HL-60/S4 treated with phorbol 12-myristate 13-acetate at 8.2 ng/mL for 4 days and 3 days (cell line): ENCODE measurements at regions not wholly inside any gene's neighbourhood (a gene's known extent, or its start where the extent isn't known, plus 50 kb on each side); places are given as distances from the start of the nearest gene placed in this dataset.
"Not testable (repeated sequence)": the region's sequence is repeated elsewhere in the genome, so short reads cannot be mapped to it uniquely, and the experiment has no call there.

ENCODE experiments used
- in situ Hi-C: fragments of 300-500 bp; cut with MboI; formaldehyde crosslinking; loops from 2 replicates; pipeline ENCODE4 v1.15.0; 2022; ENCODE audit warnings: low sequenced_read_pairs

DNA sequence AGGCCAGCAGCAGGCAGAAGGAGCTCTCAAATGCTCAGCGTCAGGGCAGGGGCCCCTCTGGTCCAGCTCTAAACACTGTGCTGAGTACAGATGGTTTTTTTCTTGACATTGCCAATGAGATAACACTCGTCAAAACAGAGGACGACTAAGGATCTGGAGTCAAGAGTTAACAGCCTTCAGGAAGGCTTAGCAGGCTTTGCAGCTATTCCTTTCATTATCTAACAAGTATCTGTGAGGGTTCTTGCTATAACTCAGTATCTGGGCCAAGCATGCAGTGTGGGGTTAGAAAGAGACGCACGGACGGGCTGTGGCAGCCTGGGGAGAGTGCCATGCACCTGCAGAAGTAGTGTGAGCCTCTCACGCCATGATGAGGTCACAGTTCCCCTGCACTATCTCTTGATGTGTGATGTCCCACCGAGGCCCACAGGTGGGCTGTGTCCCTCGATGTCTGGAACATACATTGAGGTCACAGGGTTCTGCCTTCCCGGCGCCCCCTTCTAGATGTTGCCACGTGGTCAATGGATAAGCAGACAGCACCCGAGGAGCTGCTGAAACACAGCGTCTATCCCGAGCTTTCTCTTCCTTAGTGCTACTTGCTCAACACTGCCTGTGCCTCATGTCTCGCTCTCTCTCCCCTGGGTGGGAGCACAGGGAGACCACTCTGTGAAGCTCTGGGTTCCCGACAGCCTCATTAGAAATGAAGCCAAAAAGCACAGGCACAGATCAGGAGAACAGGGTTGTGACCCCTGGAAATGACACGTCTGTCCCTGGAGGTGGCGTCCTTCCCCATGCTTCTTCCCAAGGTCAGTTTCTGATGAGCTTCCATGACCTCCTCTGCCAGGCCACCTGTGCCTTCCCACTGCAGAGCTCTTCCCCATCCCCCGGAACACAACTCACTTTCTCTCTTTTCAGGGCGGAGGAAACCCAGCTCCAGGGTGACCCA is 85.5 kb upstream of the RPS6KA2 start:
- in situ Hi-C loops = no loop called here

DNA sequence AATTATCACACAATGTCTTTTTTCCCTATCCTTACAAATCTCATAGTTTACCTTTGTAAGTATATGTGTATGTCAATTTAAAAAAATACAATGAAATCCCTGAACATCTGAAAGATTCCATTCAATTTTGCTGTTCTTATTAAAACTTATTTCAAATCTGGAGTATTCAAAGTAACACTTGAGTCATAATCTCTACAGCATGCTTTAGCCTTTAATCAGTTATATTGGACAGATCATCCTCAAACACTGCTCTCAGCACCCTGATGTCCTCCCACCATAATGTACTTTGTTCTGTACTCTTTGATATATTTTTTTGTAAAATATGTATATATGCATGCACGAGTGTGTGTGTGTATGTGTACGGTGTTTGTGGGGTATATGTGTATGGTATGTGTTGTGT is 83.0 kb upstream of the RPS6KA2 start:
- in situ Hi-C loops = no loop called here

DNA sequence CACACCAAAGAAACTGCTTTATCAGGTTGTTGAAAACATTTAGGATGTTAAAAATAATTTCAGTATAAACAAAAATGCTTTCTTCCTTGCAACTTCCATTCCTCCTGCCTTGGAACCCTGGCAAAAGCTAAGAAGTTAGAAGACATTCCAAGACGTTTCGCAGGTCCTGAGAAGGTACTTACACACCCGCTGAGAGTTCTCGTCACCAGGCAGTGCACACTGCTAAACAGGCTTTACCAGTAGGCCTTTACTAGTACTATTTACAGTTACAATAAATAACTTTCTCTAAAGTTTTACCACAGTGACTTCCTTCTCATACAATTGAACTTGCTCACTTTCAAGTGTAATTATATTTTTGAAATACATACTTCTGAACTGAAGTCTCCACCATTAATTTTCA is 81.4 kb upstream of the RPS6KA2 start:
- in situ Hi-C loops = no loop called here

DNA sequence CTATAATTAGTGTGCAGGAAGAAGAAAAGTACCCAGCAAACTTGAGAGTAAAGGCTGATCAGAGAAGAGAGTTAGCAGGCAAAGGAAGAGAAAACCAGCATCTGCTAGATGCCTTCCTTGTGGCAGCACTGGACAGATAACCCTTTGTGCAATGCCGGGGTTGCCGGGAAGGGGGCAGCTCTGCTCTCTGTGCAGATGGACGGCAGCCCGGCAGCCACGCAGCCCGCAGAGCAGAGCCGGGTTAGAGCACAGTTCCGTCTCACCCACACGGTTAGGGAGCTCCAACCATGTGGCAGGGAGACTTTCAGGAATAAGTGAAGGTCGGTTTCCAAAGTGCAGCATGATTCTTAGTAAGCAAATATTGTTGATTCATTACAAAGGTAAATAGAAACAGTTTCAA is 80.0 kb upstream of the RPS6KA2 start:
- in situ Hi-C loops = no loop called here

DNA sequence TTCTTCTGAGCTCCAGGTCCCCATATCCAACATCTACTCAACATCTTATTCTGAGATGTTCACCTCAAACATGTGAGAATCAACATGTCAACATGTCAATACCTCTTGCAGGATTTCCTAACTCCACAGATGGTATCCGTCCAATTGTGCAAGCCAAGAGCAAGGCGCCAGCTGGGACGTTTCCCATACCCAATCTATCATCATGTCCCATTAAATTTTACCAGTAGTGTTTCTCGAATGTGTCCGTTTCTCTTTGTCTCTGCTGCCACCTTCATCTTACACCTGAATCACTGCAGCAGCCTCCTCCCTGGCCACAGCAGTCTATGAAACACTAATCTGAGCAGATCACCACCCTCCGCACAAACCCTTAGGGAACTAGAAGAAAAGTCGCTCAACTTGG is 78.0 kb upstream of the RPS6KA2 start:
- in situ Hi-C loops = no loop called here

DNA sequence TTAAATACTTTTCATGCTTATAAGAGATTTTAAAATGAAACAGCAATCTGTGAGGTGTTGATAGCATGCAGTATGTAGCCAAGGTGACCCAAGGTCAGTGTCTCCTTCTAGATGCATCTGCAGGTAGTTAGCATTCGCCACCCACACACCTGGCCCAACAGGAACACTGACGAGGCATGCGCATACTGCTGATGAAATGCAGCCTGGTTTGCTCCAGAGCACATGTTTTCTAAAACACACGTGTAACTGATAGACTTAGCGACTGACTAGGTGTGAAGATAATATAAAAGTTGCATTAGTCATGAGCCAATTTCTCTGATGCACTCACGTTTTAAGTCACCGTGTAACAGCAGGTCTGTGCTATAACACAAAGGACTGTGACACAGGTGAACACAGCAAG is 77.1 kb upstream of the RPS6KA2 start:
- in situ Hi-C loops = no loop called here

DNA sequence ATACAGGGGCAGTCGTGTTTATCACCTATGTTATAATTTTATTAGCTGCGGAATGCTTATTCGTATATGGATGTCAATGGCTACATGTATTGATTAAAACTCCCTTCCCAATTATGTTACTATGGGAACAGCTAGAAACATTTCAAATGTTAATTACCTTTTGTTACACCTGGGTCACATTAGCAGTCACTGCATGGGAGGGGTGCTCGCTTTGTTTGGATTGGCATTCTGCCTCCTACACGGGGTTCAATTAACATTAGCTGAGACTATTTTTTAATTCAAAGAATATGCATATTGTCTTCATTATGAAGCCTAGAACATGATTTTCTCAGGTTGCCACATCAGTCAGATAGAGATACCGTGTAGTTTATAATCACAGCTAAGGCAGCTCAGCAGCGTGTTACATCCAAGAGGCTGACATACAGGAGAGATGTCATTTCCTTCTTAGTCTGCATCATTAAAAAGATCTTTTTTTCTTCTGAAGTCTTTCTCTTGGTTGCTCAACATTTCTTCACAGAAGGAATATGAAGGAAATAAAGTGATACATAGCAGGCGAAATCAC is 76.2 kb upstream of the RPS6KA2 start:
- in situ Hi-C loops = no loop called here

DNA sequence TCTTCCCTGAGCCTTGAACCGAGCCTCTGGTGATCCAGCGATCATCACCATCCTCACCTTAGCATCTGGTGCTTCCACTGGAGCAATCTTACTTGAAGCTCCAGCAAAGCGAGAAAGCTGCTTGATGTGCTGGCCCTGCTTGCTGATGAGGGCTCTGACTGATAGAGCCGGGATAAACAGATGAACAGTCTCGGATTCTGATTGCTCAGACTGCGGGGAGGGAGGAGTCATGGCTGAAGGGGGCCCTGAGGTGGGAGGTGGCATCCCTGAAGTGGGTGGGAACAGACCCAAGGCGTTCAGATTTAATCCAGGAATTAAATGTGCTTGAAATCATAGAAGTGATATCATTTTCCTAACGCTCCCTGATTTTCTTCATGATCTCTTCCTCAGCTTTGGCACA is 74.4 kb upstream of the RPS6KA2 start:
- in situ Hi-C loops = not testable (repeated sequence)

DNA sequence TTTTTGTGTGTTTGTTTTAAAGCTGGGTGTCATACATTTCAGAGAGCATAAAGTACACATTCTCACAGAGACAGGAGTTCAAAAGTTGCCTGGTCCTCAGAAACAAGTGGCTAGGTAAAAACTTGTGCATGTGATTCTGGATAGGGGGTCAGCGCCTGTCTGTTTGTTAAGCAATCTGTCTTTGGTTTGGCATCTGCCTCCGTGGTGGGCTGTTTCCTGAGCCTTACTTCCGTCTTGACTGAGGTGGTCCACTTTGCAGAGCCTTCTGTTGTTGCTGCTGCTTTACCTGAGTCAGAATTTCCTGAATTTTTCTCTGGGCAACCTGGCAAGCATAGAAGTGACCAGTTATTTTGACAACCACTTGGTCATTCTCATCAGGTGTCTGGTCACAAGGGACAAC is 73.8 kb upstream of the RPS6KA2 start:
- in situ Hi-C loops = not testable (repeated sequence)

DNA sequence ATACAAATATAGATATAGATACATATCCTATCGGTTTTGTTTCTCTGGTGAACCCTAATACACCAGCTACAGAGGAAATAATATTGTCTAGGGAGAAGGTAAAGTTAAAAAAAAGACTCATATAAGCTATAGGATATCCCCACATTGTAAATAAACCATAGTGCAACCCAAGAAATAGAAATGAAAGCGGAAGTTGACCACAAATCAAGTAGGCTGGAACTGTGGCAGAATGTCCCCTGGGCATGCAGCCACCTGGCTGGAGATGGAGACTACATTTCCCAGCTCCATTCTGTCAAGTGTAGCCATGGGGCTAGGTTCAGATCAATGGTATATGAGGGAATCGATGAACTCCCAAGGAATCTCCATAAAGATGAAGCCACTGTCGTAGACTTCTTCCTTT is 70.1 kb upstream of the RPS6KA2 start:
- in situ Hi-C loops = no loop called here

DNA sequence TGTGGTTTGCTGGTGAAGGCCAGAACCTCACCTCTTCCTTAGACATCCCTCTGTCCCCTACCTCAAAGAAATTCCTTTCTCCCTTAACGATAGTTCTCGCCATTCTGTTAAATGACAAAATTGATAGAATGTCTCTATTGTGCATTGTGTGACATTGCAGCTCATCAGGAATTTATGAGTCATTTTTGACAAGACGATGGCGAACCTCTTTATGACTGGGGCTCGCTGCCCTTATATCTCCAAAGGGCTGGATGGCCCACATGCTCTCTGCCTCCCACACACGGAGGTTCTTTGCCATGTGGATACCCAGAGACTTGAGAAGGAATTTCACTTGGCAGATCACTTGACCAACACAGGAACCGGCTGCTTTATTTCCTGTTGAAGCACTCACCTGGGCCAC is 66.8 kb upstream of the RPS6KA2 start:
- in situ Hi-C loops = no loop called here

DNA sequence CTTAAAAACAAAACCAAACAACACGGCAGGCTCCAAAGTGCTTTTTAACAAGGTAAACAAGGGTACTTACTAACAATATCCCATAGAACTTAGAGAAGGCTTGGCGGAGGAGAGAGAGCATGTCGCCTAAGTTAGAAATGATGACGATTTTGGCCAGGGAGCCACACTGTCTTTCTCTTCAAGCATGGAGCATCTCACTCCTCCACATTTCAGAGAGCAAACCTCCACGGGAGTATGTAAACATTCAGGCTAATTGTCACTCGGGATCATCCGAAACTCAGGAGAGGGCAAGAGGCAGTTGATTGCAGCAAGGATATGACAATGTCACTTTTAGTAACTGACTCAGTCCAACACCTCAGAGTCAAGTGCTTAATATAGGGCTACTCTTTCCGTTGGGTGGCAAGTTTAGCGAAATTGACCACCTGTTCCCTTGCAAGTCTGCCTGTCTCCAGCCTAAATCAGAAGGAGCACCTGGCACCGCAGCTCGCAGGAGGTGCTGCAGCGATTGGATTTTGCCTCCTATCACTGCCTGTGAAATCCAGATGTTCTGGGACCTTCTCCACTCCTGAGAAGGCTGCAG is 65.8 kb upstream of the RPS6KA2 start:
- in situ Hi-C loops = no loop called here

DNA sequence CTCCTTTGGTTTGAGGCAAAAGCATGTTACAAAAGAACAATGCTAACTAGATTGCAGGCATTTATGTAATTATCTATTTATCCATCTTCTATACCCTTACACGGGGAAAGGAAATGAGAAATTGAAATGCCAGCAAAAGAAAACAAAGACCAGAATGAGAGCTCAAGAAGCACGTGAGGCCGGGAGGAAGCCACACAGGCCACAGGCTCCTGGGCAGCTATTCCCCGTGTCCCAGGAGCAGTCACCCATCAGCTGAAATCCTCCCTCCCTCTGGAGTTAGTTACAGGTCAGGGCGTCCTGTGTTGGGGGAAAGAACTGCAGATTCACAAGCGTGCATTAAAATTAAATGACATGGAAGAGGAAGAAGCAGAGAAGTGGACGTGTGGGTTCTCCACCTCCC is 64.7 kb upstream of the RPS6KA2 start:
- in situ Hi-C loops = no loop called here

DNA sequence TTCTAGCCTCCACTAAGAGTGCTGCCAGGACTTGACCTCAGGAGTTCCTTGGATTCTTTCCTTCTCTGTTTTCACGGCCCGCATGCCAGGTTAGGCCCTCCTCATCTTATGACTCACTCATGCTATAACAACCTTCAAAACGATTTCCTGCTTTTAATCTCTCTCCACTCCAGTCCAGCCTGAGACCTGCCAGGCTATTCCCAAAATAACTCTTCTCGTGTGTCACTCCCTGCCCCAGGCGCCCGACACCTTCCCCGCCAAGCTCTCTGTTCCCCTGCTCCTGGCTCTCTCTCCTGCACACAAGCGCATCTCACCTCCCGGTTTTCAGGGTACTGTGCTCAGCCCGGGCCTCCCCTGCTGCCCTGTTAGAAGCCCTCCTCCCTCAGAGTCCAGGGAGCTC is 64.1 kb upstream of the RPS6KA2 start:
- in situ Hi-C loops = no loop called here

DNA sequence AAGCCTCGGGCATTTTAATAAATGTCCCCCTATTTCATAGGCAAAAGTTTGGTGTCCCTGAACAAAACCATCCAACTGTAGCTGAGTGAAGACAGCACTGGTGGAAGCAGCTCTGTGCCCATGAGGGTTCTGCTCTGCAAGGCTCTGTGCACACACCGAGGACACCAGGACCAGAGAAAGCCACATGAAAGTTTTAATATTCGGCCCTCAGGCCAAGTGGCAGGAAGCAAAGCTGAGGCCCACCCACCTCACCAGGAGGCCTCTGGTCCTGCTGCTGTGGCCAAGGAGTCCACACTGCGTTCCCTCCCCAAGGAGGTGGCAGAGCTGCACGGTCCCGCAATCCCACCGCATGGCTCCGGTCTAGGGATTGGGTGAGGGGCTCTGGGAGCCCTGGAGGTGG is 62.6 kb upstream of the RPS6KA2 start:
- in situ Hi-C loops = no loop called here

DNA sequence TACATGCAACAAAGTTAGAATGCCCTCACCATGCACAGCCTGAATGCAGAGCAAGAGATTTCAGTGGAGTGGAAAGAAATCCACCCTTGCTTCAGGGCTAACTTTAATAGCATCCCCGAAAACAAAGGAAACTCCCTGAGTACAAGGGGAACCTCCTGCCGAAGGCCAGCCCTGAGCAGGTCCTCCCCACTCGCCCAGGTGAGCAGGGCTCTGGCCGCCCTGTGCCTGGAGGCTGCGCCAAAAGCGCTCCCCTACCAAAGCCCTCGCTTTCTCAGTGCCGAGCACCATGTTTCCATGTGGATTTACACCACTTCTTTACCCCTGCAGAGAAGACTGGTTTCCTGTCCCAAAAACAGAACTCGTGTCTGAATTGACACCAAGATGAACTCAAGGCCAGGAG is 61.9 kb upstream of the RPS6KA2 start:
- in situ Hi-C loops = no loop called here

DNA sequence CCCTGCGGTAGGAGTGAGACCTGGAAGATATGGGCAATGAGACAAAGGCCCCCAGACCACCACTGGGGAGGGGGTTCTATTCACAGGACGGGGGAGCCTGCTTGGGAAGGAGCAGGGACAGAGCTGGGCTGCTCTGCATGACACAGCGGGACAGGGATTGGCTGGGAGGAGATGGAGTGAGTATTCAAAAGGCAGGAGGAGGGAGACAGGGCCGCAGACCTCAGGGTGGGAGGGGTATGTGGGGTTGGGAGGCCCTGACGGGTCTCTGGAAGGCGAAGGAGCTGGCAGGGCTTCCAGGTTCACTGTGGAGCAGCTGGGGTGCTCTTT is 60.8 kb upstream of the RPS6KA2 start:
- in situ Hi-C loops = no loop called here

DNA sequence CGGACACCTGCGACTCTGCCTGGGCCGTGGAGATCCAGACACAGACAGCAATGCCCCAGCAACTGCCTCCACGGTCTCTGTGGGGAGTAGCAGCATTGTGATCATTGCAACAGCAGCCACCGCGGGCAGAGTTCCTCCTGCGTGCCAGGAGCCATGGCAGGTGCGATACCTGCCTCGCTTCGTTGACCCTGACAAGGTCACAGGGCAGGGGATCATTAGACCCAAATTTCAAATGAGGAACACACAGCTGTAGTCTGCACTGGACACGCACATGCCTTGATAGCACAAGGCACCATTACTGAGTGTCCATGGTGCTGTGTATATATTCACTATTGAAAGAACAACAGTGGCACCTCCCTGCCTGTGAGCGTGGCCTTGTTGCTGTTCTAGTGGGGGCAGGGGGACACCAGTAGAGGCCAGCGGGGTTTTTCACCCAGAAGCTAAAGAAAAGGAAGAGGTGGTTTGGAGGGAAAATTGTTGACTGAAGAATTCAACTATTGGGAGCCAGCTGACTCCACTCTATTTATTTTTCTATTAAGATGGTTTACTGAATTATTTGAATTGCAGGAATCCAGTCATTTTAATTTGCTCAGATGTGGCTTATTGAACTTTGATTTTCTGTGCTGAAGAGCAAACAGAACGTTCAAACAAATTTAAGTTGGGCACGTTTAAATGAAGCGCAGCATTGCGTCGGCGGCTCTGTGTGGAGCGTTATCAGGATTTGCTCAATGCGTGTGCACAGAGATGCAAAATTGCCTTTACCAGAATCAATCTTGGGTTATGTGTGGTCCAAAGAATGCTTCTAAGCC is 60.2 kb upstream of the RPS6KA2 start:
- in situ Hi-C loops = no loop called here

DNA sequence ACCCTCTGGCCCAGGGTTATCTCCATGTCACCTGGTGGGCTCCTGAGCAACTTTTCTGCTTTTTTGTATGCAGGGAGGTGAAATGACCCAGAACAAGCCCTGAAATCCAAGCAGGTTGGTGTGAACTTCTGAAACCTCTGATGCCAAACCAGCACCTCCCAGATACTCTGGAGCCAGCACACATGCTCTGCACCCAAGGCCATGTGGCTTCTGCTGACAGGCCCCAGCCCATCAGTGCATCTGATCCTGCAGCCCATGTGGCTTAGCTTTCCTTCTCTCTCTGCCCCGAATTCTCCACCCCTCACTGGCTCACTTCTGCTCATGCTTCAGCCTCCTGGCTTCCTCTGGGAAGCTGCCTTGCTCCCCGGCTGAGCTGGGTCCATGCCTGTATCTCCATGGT is 59.3 kb upstream of the RPS6KA2 start:
- in situ Hi-C loops = no loop called here

DNA sequence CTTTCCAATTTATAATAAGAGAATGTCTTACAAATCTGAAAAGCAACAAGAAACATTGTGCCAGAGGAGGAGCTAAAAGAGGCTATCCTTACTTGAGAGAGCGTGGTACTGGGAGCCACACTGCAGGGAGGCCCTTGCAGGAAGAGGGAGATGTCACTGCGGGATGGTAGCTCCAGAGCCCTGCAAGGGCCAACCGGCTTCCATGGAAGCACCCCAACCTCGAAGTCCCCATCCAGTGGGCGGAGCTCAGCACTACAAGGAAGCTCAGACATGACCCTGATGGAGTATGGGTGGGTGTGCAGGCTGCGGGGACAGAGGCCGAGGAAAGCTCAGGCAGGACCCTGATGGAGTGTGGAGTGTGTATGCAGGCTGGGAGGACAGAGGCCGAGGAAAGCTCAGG is 57.8 kb upstream of the RPS6KA2 start:
- in situ Hi-C loops = no loop called here

DNA sequence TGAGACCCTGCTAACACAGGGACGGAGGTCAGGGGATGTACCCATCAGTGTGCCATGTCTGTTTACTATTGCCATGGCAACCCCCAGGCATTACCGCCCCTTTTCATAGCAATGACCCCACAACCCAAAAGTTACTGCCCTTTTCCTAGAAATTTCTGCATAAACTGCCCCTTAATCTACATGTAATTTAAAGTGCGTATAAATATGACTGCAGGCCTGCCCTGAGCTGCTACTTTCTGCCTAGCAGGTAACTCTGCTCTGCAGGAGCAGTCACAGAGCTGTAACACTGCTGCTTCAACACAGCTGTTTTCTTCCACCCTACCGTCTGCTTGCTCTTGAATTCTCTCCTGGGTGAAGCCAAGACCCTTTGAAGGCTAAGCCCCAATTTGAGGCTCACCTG is 57.1 kb upstream of the RPS6KA2 start:
- in situ Hi-C loops = no loop called here

DNA sequence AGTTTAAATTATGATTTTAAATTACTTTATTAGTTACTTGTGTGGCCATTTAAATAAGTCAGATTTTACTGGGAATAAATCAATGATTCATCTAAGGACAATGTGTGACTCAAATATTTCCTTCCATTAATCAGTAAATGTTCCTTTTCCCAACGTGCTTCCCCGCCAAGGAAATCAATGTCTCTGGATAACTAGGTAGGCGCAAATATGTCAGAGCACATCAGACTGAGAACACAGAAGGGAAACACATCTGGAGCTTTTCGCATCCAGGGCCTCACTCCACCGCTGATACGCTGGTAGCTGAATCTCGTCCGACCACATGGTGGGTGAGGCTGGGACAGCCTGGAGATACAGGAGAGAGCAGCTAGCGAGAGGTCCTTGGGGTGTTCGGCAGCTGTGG is 56.4 kb upstream of the RPS6KA2 start:
- in situ Hi-C loops = no loop called here
